ENCODE measurements at regions not wholly inside any gene's neighbourhood (a gene's known extent, or its start where the extent isn't known, plus 50 kb on each side); places are given as distances from the start of the nearest gene placed in this dataset.

DNA sequence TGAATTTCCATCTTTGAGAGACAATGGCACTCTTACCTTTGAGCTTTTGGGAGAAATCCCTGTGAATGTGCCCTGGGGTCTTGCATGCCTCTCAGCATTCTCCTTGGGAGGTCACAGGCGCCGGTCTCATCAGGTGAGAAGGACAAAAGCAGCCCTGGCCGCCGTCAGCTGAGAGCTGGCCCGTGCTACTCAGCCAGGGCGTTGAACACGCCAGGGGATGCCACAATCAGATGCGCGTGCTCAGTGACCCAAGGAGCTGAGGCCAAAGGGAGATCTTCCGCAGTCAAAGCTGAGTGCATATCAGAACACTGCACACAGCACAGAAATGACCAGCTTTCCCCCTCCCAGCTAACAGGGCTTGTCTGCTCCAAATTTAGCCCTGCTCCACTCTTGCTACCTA is 253.6 kb upstream of the NOX3 start:
- no peak for TF ChIP-seq CTCF (IDR thresholded peaks at IDR 0.05)
- no peak for TF ChIP-seq POLR2A (IDR thresholded peaks at IDR 0.05)

Data from prostate gland (tissue), 2 donors.